ACC112 (cell line): ENCODE measurements at regions not wholly inside any gene's neighbourhood (a gene's known extent, or its start where the extent isn't known, plus 50 kb on each side); places are given as distances from the start of the nearest gene placed in this dataset.

Source experiments
- H2AFZ ChIP-seq: fragments of 200-600 bp; sonication (generic); one replicate; pipeline ENCODE4 v1.6.0; 2017; ENCODE audit warnings: antibody characterized with exemption, low read length; ENCODE audit not compliant: unreplicated experiment
- H3K27ac ChIP-seq: fragments of 200-600 bp; sonication (generic); 2 replicates; pipeline ENCODE4 v1.5.1; 2014; ENCODE audit warnings: low read depth, mild to moderate bottlenecking, antibody characterized with exemption, low read length, moderate library complexity
- H3K27me3 ChIP-seq: fragments of 200-600 bp; sonication (generic); 2 replicates; pipeline ENCODE4 v1.6.1; 2014; ENCODE audit warnings: mild to moderate bottlenecking, antibody characterized with exemption, low read length, moderate library complexity, mixed read lengths; ENCODE audit not compliant: insufficient read depth
- H3K36me3 ChIP-seq: fragments of 200-600 bp; sonication (generic); 2 replicates; pipeline ENCODE4 v1.6.1; 2016; ENCODE audit warnings: mild to moderate bottlenecking, antibody characterized with exemption, low read length, moderate library complexity, mixed read lengths; ENCODE audit not compliant: insufficient read depth
- H3K4me1 ChIP-seq: fragments of 200-600 bp; sonication (generic); one replicate; pipeline ENCODE4 v1.6.1; 2016; ENCODE audit warnings: low read length, mixed read lengths; ENCODE audit not compliant: insufficient read depth, unreplicated experiment, control insufficient read depth
- H3K4me3 ChIP-seq: fragments of 200-600 bp; sonication (generic); 2 replicates; pipeline ENCODE4 v1.5.1; 2014; ENCODE audit warnings: mild to moderate bottlenecking, low read depth, low read length
- H3K79me2 ChIP-seq: fragments of 200-600 bp; sonication (generic); one replicate; pipeline ENCODE4 v1.6.0; 2016; ENCODE audit warnings: low read length; ENCODE audit not compliant: control insufficient read depth, unreplicated experiment, insufficient read depth

- Histone ChIP-seq H3K4me1 (no peaks in the 10 kb centered on the region), H3K27ac (no peak overlapping the region), H2AFZ (no peak overlapping the region), H3K27me3 (no peaks in the 10 kb centered on the region), H3K79me2 (no peaks in the 10 kb centered on the region), H3K4me3 (no peak overlapping the region), H3K36me3 (no peaks in the 10 kb centered on the region)
These were observed 797.0 kb upstream of the GJE1 start for GRCh38 chr6:141335477-141336273.

- peak overlapping the region; percentile 73 for H3K4me3 ChIP-seq
- no peaks in the 10 kb centered on the region for H3K79me2 ChIP-seq
- H3K36me3 ChIP-seq: peaks cover 2% of the 10 kb centered on the region; the same call in 1 of the 2 replicates
- H3K27me3 ChIP-seq: no peaks in the 10 kb centered on the region
- H2AFZ ChIP-seq: peak overlapping the region; percentile 73
- peaks cover 14% of the 10 kb centered on the region for H3K4me1 ChIP-seq
- peak overlapping the region; percentile 99 for H3K27ac ChIP-seq
These were observed 805.8 kb upstream of the GJE1 start for GRCh38 chr6:141326925-141327324.

- H3K4me3 ChIP-seq: peak overlapping the region; percentile 73
- peak overlapping the region; percentile 99 for H3K27ac ChIP-seq
- H3K79me2 ChIP-seq: no peaks in the 10 kb centered on the region
- peaks cover 2% of the 10 kb centered on the region; the same call in 1 of the 2 replicates for H3K36me3 ChIP-seq
- H2AFZ ChIP-seq: peak overlapping the region; percentile 73
- H3K27me3 ChIP-seq: no peaks in the 10 kb centered on the region
- peaks cover 19% of the 10 kb centered on the region for H3K4me1 ChIP-seq
These were observed 806.3 kb upstream of the GJE1 start for GRCh38 chr6:141326426-141326825.

- Histone ChIP-seq H3K36me3 (no peaks in the 10 kb centered on the region), H3K4me1 (peaks cover 17% of the 10 kb centered on the region), H3K4me3 (peak overlapping the region; percentile 51), H3K27ac (peak overlapping the region; percentile 84), H2AFZ (peak overlapping the region; percentile 78), H3K79me2 (no peaks in the 10 kb centered on the region), H3K27me3 (no peaks in the 10 kb centered on the region)
These were observed 811.0 kb upstream of the GJE1 start for GRCh38 chr6:141321493-141322347.

- no peak overlapping the region for H2AFZ ChIP-seq
- H3K36me3 ChIP-seq: no peaks in the 10 kb centered on the region
- no peaks in the 10 kb centered on the region for H3K79me2 ChIP-seq
- H3K4me1 ChIP-seq: peaks cover 2% of the 10 kb centered on the region
- no peak overlapping the region for H3K4me3 ChIP-seq
- H3K27ac ChIP-seq: no peak overlapping the region
- no peaks in the 10 kb centered on the region for H3K27me3 ChIP-seq
These were observed 816.5 kb upstream of the GJE1 start for GRCh38 chr6:141316236-141316635.

GRCh38 chr6:141313986-141314385, 818.7 kb upstream of the GJE1 start:
- Histone ChIP-seq H3K36me3 (no peaks in the 10 kb centered on the region), H3K27ac (no peak overlapping the region), H3K79me2 (no peaks in the 10 kb centered on the region), H3K4me1 (no peaks in the 10 kb centered on the region), H3K4me3 (no peak overlapping the region), H3K27me3 (no peaks in the 10 kb centered on the region), H2AFZ (peak overlapping the region; percentile 43)

- no peaks in the 10 kb centered on the region for H3K36me3 ChIP-seq
- H3K79me2 ChIP-seq: no peaks in the 10 kb centered on the region
- H3K27ac ChIP-seq: no peak overlapping the region
- no peaks in the 10 kb centered on the region for H3K4me1 ChIP-seq
- no peak overlapping the region for H2AFZ ChIP-seq
- no peaks in the 10 kb centered on the region for H3K27me3 ChIP-seq
- H3K4me3 ChIP-seq: no peak overlapping the region
These were observed 823.4 kb upstream of the GJE1 start for GRCh38 chr6:141309295-141309694.

GRCh38 chr6:141307309-141307998, 825.3 kb upstream of the GJE1 start:
- Histone ChIP-seq H3K4me3 (no peak overlapping the region), H3K79me2 (no peaks in the 10 kb centered on the region), H3K27ac (no peak overlapping the region), H3K4me1 (no peaks in the 10 kb centered on the region), H3K27me3 (no peaks in the 10 kb centered on the region), H2AFZ (no peak overlapping the region), H3K36me3 (no peaks in the 10 kb centered on the region)

GRCh38 chr6:141303907-141304306, 828.8 kb upstream of the GJE1 start:
- H3K79me2 ChIP-seq: no peaks in the 10 kb centered on the region
- H3K4me1 ChIP-seq: no peaks in the 10 kb centered on the region
- no peaks in the 10 kb centered on the region for H3K27me3 ChIP-seq
- no peak overlapping the region for H3K27ac ChIP-seq
- H3K36me3 ChIP-seq: no peaks in the 10 kb centered on the region
- no peak overlapping the region for H2AFZ ChIP-seq
- H3K4me3 ChIP-seq: no peak overlapping the region

- Histone ChIP-seq H2AFZ (no peak overlapping the region), H3K27ac (no peak overlapping the region), H3K27me3 (no peaks in the 10 kb centered on the region), H3K36me3 (no peaks in the 10 kb centered on the region), H3K4me3 (no peak overlapping the region), H3K79me2 (no peaks in the 10 kb centered on the region), H3K4me1 (no peaks in the 10 kb centered on the region)
These were observed 830.9 kb upstream of the GJE1 start for GRCh38 chr6:141301779-141302178.
